ENCODE measurements at regions not wholly inside any gene's neighbourhood (a gene's known extent, or its start where the extent isn't known, plus 50 kb on each side); places are given as distances from the start of the nearest gene placed in this dataset.

- H3K9me3 ChIP-seq (replicated peaks in 1 of 2; ENCODE audit: control insufficient read depth in 1 of 2, insufficient read depth in 1 of 2, low read length in 2 of 2): peaks cover 19 to 26% of the 10 kb centered on the region in 2 donors
- TF ChIP-seq CTCF (IDR thresholded peaks at IDR 0.05): no peak
- no peaks in the 10 kb centered on the region for H3K4me1 Mint-ChIP-seq
Measured at GRCh38 chr2:240344904-240345303, 90.6 kb upstream of the GPC1 start.

GRCh38 chr2:240346015-240346752 lies 89.3 kb upstream of the GPC1 start:
- Histone ChIP-seq H4K20me1 (ENCODE audit: insufficient read depth, low read length) (no peaks in the 10 kb centered on the region), H3K4me3 (replicated peaks in 1 of 3; ENCODE audit: low read depth in 2 of 3, low read length in 3 of 3) (no peak overlapping the region), H3K9me3 (replicated peaks in 1 of 2; ENCODE audit: control insufficient read depth in 1 of 2, insufficient read depth in 1 of 2, low read length in 2 of 2) (peaks cover 19 to 26% of the 10 kb centered on the region in 2 donors), H3K4me1 (ENCODE audit: control insufficient read depth in 1 of 2, insufficient read depth in 2 of 2, low read length in 2 of 2) (no peaks in the 10 kb centered on the region), H3K36me3 (replicated peaks in 1 of 2; ENCODE audit: control insufficient read depth in 1 of 2, insufficient read depth in 2 of 2, low read length in 2 of 2) (no peaks in the 10 kb centered on the region), H3K27ac (ENCODE audit: low read depth in 1 of 2, low read length in 2 of 2) (no peak overlapping the region), H3K4me2 (replicated peaks; ENCODE audit: extremely low read depth, low read length, poor library complexity, severe bottlenecking) (no peak overlapping the region), H3K27me3 (ENCODE audit: control insufficient read depth in 2 of 2, insufficient read depth in 2 of 2, low read length in 2 of 2) (no peaks in the 10 kb centered on the region), H2AFZ (ENCODE audit: insufficient read depth, low read depth, low read length, poor library complexity, severe bottlenecking) (no peak overlapping the region), H3K79me2 (ENCODE audit: insufficient read depth, low read length) (no peaks in the 10 kb centered on the region), H3K9ac (ENCODE audit: insufficient read depth, low read length, poor library complexity, severe bottlenecking) (no peak overlapping the region)
- Mint-ChIP-seq H3K4me3 (no peak overlapping the region), H3K4me1 (no peaks in the 10 kb centered on the region), H3K27me3 (ENCODE audit: low read depth in 3 of 3) (peaks cover 0 to 8% (median 4%) of the 10 kb centered on the region in 3 donors), H3K9me3 (peaks cover 2 to 28% (median 19%) of the 10 kb centered on the region in 7 donors), H3K27ac (no peak overlapping the region), H3K36me3 (no peaks in the 10 kb centered on the region)
- intact Hi-C loops (cut with micrococcal nuclease): no loop called here
- no peak for TF ChIP-seq CTCF (IDR thresholded peaks at IDR 0.05)
- no peak for DNase-seq
- 92% methylated on average over 10 of the region's 16 CpGs for WGBS (ENCODE audit: insufficient coverage)

More at GRCh38 chr2:240344904-240345303, 90.6 kb upstream of the GPC1 start:
- Histone ChIP-seq H3K36me3 (replicated peaks in 1 of 2; ENCODE audit: control insufficient read depth in 1 of 2, insufficient read depth in 2 of 2, low read length in 2 of 2) (no peaks in the 10 kb centered on the region), H3K27ac (ENCODE audit: low read depth in 1 of 2, low read length in 2 of 2) (no peak overlapping the region), H3K79me2 (ENCODE audit: insufficient read depth, low read length) (no peaks in the 10 kb centered on the region), H2AFZ (ENCODE audit: insufficient read depth, low read depth, low read length, poor library complexity, severe bottlenecking) (no peak overlapping the region), H3K9ac (ENCODE audit: insufficient read depth, low read length, poor library complexity, severe bottlenecking) (no peak overlapping the region), H3K4me2 (replicated peaks; ENCODE audit: extremely low read depth, low read length, poor library complexity, severe bottlenecking) (no peak overlapping the region), H3K4me3 (replicated peaks in 1 of 3; ENCODE audit: low read depth in 2 of 3, low read length in 3 of 3) (no peak overlapping the region), H4K20me1 (ENCODE audit: insufficient read depth, low read length) (no peaks in the 10 kb centered on the region), H3K27me3 (ENCODE audit: control insufficient read depth in 2 of 2, insufficient read depth in 2 of 2, low read length in 2 of 2) (no peaks in the 10 kb centered on the region), H3K4me1 (ENCODE audit: control insufficient read depth in 1 of 2, insufficient read depth in 2 of 2, low read length in 2 of 2) (no peaks in the 10 kb centered on the region)
- Mint-ChIP-seq H3K27ac (no peak overlapping the region), H3K4me3 (no peak overlapping the region), H3K27me3 (ENCODE audit: low read depth in 3 of 3) (peaks cover 0 to 7% (median 2%) of the 10 kb centered on the region in 3 donors), H3K9me3 (peaks cover 2 to 28% (median 18%) of the 10 kb centered on the region in 7 donors), H3K36me3 (no peaks in the 10 kb centered on the region)
- 88% methylated on average over 2 of the region's 4 CpGs for WGBS (ENCODE audit: insufficient coverage)
- no peak for DNase-seq
- intact Hi-C loops (cut with micrococcal nuclease): no loop called here

Data from CD14-positive monocyte (primary cell).